DND-41 (cell line): ENCODE measurements at regions not wholly inside any gene's neighbourhood (a gene's known extent, or its start where the extent isn't known, plus 50 kb on each side); places are given as distances from the start of the nearest gene placed in this dataset.

Experiments used
- CTCF ChIP-seq: IDR thresholded peaks from 2 replicates; pipeline ENCODE4 v1.5.1; 2012; ENCODE audit warnings: borderline replicate concordance, low read length, moderate library complexity, mild to moderate bottlenecking; ENCODE audit not compliant: poor library complexity, severe bottlenecking; ENCODE audit errors: extremely low read depth
- EZH2 ChIP-seq: IDR thresholded peaks from 3 replicates; pipeline ENCODE4 v1.6.1; 2012; ENCODE audit warnings: borderline replicate concordance, low read depth, mild to moderate bottlenecking, moderate library complexity, low read length, inconsistent platforms; ENCODE audit not compliant: severe bottlenecking

GRCh38 chr2:144042751-144043150 is 477.2 kb downstream of the ZEB2 start:
- TF ChIP-seq CTCF (no peak), EZH2 (no peak)
